ENCODE measurements at regions not wholly inside any gene's neighbourhood (a gene's known extent, or its start where the extent isn't known, plus 50 kb on each side); places are given as distances from the start of the nearest gene placed in this dataset.

- no peak for TF ChIP-seq CTCF (IDR thresholded peaks at IDR 0.05; ENCODE audit: extremely low read depth in 1 of 2, insufficient read depth in 1 of 2, low read depth in 1 of 2, low read length in 2 of 2)
- no peak for TF ChIP-seq MYC (IDR thresholded peaks at IDR 0.05; ENCODE audit: low read depth, low read length)
Measured at GRCh38 chr16:55133654-55134053, 190.3 kb upstream of the IRX6 start.

All from endothelial cell of umbilical vein (primary cell).